GM23338 (cell line): ENCODE measurements at regions not wholly inside any gene's neighbourhood (a gene's known extent, or its start where the extent isn't known, plus 50 kb on each side); places are given as distances from the start of the nearest gene placed in this dataset.

ENCODE experiments used
- ATAC-seq: fragments of 200-7000 bp; cut with Tn5 transposase; 3 replicates; pipeline ENCODE4 v1.9.1; 2020
- DNase-seq: peaks from one replicate; pipeline ENCODE4 v3.0.0-alpha.2; 2015; ENCODE audit warnings: low spot score
- H2AFZ ChIP-seq: fragments of 200-600 bp; sonication (generic); 2 replicates; pipeline ENCODE4 v1.8.0; 2016; ENCODE audit warnings: antibody characterized with exemption, mild to moderate bottlenecking, moderate library complexity
- H3F3A ChIP-seq: fragments of 200-600 bp; sonication (generic); replicated peaks from 2 replicates; pipeline ENCODE4 v1.8.0; 2017; ENCODE audit warnings: antibody characterized with exemption, mixed run types, low read depth
- H3K27ac ChIP-seq: fragments of 200-600 bp; sonication (generic); 2 replicates; pipeline ENCODE4 v1.6.1; 2016; ENCODE audit warnings: low read depth
- H3K27me3 ChIP-seq: fragments of 200-600 bp; sonication (generic); 2 replicates; pipeline ENCODE4 v1.8.0; 2016; ENCODE audit warnings: mild to moderate bottlenecking, mixed run types, moderate library complexity; ENCODE audit not compliant: insufficient read depth
- H3K36me3 ChIP-seq: fragments of 200-600 bp; sonication (generic); 2 replicates; pipeline ENCODE4 v1.8.0; 2016; ENCODE audit warnings: mild to moderate bottlenecking; ENCODE audit not compliant: insufficient read depth
- H3K4me1 ChIP-seq: fragments of 200-600 bp; sonication (generic); 2 replicates; pipeline ENCODE4 v1.8.0; 2016; ENCODE audit warnings: mild to moderate bottlenecking, moderate library complexity; ENCODE audit not compliant: insufficient read depth
- H3K4me2 ChIP-seq: fragments of 200-600 bp; sonication (generic); 2 replicates; pipeline ENCODE4 v1.7.1; 2017; ENCODE audit warnings: mixed run types
- H3K4me3 ChIP-seq: fragments of 200-600 bp; sonication (generic); 2 replicates; pipeline ENCODE4 v1.6.1; 2016; ENCODE audit warnings: mixed run types
- H3K79me2 ChIP-seq: fragments of 200-600 bp; sonication (generic); replicated peaks from 2 replicates; pipeline ENCODE4 v1.8.0; 2017; ENCODE audit warnings: mild to moderate bottlenecking; ENCODE audit not compliant: insufficient read depth
- H3K9me2 ChIP-seq: fragments of 200-600 bp; sonication (generic); 2 replicates; pipeline ENCODE4 v1.8.0; 2017; ENCODE audit not compliant: insufficient read depth
- H4K20me1 ChIP-seq: fragments of 200-600 bp; sonication (generic); replicated peaks from 2 replicates; pipeline ENCODE4 v1.8.0; 2017; ENCODE audit warnings: mild to moderate bottlenecking; ENCODE audit not compliant: insufficient read depth
- H3K27ac Mint-ChIP-seq: 2 replicates; pipeline ENCODE4 v1.8.0; 2020; ENCODE audit warnings: inconsistent platforms, mild to moderate bottlenecking, moderate library complexity, mixed read lengths
- H3K27me3 Mint-ChIP-seq: 3 replicates; pipeline ENCODE4 v1.8.0; 2022; ENCODE audit warnings: low read depth, mild to moderate bottlenecking, moderate library complexity, mixed read lengths, inconsistent platforms; ENCODE audit not compliant: insufficient read depth, poor library complexity
- H3K36me3 Mint-ChIP-seq: 3 replicates; pipeline ENCODE4 v1.8.0; 2021; ENCODE audit warnings: low read depth, mild to moderate bottlenecking, inconsistent platforms, moderate library complexity, mixed read lengths
- H3K4me1 Mint-ChIP-seq: 3 replicates; pipeline ENCODE4 v1.8.0; 2020; ENCODE audit warnings: mild to moderate bottlenecking, inconsistent platforms, mixed read lengths
- H3K4me3 Mint-ChIP-seq: 3 replicates; pipeline ENCODE4 v1.8.0; 2021; ENCODE audit warnings: moderate library complexity, mild to moderate bottlenecking, inconsistent platforms, mixed read lengths
- H3K9me3 Mint-ChIP-seq: 3 replicates; pipeline ENCODE4 v1.8.0; 2020; ENCODE audit warnings: moderate library complexity, mild to moderate bottlenecking, inconsistent platforms, mixed read lengths
- CREB1 ChIP-seq: fragments of 250-450 bp; sonication (Bioruptor Pico); IDR thresholded peaks from 2 replicates; pipeline ENCODE4 v1.5.0; 2020; ENCODE audit warnings: low read depth, mild to moderate bottlenecking, moderate library complexity
- EZH2 ChIP-seq: fragments of 200-600 bp; sonication (generic); IDR thresholded peaks from one replicate; pipeline ENCODE4 v1.8.0; 2017; ENCODE audit warnings: antibody characterized with exemption, mild to moderate bottlenecking, low read depth; ENCODE audit not compliant: unreplicated experiment
- EZH2phosphoT487 ChIP-seq: fragments of 200-600 bp; sonication (generic); IDR thresholded peaks from one replicate; pipeline ENCODE4 v1.8.1; 2018; ENCODE audit warnings: antibody characterized with exemption; ENCODE audit not compliant: unreplicated experiment
- ZNF114 ChIP-seq: fragments of 250-450 bp; sonication (Bioruptor Pico); IDR thresholded peaks from 2 replicates; pipeline ENCODE4 v1.5.0; 2020; ENCODE audit warnings: mild to moderate bottlenecking, moderate library complexity
- TF ChIP-seq, protein P1 (sequence below): IDR thresholded peaks from one replicate; pipeline ENCODE4 v1.6.1; 2018; ENCODE audit warnings: antibody characterized with exemption; ENCODE audit not compliant: unreplicated experiment
- TF ChIP-seq, protein P2 (sequence below): fragments of 250-450 bp; sonication (Bioruptor Pico); IDR thresholded peaks from 2 replicates; pipeline ENCODE4 v1.5.0; 2020; ENCODE audit warnings: mild to moderate bottlenecking, moderate library complexity

DNA sequence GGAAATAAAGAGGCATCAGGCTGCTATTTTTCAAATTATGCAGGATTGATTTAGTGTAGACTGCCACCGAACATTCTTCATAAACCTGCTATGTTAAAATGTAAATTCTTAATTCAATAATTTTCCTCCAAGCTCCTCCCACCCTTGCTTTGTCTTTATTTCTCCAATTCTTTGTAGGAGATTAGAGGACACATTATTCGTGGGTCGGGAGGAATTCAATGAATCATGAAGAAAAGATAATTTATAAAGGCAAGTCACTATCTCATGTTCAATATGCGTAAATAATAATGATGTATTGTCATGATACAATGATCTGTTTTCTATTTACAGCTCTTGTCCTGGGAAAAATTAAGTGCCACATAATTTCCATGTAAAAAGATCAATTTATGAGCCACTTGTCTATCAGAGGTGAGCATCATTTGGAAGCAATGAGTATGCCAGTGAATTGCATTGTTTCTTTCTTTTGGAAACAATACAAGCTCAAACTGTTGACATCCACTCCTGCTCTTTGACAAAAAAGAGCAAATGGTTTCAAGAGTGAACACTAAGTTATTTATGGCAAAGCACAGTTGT, 148.0 kb upstream of the MITF start (continued):
- TF ChIP-seq, protein P1, sequence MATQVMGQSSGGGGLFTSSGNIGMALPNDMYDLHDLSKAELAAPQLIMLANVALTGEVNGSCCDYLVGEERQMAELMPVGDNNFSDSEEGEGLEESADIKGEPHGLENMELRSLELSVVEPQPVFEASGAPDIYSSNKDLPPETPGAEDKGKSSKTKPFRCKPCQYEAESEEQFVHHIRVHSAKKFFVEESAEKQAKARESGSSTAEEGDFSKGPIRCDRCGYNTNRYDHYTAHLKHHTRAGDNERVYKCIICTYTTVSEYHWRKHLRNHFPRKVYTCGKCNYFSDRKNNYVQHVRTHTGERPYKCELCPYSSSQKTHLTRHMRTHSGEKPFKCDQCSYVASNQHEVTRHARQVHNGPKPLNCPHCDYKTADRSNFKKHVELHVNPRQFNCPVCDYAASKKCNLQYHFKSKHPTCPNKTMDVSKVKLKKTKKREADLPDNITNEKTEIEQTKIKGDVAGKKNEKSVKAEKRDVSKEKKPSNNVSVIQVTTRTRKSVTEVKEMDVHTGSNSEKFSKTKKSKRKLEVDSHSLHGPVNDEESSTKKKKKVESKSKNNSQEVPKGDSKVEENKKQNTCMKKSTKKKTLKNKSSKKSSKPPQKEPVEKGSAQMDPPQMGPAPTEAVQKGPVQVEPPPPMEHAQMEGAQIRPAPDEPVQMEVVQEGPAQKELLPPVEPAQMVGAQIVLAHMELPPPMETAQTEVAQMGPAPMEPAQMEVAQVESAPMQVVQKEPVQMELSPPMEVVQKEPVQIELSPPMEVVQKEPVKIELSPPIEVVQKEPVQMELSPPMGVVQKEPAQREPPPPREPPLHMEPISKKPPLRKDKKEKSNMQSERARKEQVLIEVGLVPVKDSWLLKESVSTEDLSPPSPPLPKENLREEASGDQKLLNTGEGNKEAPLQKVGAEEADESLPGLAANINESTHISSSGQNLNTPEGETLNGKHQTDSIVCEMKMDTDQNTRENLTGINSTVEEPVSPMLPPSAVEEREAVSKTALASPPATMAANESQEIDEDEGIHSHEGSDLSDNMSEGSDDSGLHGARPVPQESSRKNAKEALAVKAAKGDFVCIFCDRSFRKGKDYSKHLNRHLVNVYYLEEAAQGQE = no peak

DNA sequence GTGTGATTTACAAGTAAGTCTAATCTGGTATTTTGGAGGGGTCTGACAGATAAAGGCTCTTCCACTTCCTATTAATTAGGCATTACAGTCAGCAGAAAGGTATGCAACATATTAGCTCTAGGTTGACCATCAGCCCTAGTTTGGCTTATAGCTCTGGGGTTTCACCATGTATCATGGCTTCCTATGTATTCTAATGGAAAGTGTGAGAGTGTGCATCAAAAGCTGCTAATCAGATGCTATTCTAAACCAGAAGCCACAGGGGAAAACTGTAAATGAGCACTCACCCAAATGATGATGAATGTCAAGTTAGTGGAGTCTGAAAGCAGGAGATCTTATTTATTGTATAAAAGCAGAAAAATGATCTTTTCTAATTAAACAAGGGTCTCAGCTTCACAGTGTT, 149.2 kb upstream of the MITF start:
- Mint-ChIP-seq H3K27me3 (no peaks in the 10 kb centered on the region), H3K36me3 (no peaks in the 10 kb centered on the region; the same call in 2 of the 3 replicates), H3K4me1 (peaks cover 4% of the 10 kb centered on the region; the same call in 1 of the 3 replicates), H3K27ac (no peak overlapping the region), H3K9me3 (peaks cover 6% of the 10 kb centered on the region; the same call in 1 of the 3 replicates), H3K4me3 (no peak overlapping the region)
- Histone ChIP-seq H3K9me2 (peaks cover 8% of the 10 kb centered on the region; the same call in 1 of the 2 replicates), H3K36me3 (no peaks in the 10 kb centered on the region), H3K4me3 (no peak overlapping the region), H4K20me1 (no peaks in the 10 kb centered on the region), H3K27me3 (no peaks in the 10 kb centered on the region), H2AFZ (no peak overlapping the region), H3F3A (no peaks in the 10 kb centered on the region), H3K27ac (no peak overlapping the region), H3K79me2 (no peaks in the 10 kb centered on the region), H3K4me2 (no peak overlapping the region), H3K4me1 (no peaks in the 10 kb centered on the region)
- ATAC-seq (no peak), DNase-seq (no peak)
- TF ChIP-seq, protein P2, sequence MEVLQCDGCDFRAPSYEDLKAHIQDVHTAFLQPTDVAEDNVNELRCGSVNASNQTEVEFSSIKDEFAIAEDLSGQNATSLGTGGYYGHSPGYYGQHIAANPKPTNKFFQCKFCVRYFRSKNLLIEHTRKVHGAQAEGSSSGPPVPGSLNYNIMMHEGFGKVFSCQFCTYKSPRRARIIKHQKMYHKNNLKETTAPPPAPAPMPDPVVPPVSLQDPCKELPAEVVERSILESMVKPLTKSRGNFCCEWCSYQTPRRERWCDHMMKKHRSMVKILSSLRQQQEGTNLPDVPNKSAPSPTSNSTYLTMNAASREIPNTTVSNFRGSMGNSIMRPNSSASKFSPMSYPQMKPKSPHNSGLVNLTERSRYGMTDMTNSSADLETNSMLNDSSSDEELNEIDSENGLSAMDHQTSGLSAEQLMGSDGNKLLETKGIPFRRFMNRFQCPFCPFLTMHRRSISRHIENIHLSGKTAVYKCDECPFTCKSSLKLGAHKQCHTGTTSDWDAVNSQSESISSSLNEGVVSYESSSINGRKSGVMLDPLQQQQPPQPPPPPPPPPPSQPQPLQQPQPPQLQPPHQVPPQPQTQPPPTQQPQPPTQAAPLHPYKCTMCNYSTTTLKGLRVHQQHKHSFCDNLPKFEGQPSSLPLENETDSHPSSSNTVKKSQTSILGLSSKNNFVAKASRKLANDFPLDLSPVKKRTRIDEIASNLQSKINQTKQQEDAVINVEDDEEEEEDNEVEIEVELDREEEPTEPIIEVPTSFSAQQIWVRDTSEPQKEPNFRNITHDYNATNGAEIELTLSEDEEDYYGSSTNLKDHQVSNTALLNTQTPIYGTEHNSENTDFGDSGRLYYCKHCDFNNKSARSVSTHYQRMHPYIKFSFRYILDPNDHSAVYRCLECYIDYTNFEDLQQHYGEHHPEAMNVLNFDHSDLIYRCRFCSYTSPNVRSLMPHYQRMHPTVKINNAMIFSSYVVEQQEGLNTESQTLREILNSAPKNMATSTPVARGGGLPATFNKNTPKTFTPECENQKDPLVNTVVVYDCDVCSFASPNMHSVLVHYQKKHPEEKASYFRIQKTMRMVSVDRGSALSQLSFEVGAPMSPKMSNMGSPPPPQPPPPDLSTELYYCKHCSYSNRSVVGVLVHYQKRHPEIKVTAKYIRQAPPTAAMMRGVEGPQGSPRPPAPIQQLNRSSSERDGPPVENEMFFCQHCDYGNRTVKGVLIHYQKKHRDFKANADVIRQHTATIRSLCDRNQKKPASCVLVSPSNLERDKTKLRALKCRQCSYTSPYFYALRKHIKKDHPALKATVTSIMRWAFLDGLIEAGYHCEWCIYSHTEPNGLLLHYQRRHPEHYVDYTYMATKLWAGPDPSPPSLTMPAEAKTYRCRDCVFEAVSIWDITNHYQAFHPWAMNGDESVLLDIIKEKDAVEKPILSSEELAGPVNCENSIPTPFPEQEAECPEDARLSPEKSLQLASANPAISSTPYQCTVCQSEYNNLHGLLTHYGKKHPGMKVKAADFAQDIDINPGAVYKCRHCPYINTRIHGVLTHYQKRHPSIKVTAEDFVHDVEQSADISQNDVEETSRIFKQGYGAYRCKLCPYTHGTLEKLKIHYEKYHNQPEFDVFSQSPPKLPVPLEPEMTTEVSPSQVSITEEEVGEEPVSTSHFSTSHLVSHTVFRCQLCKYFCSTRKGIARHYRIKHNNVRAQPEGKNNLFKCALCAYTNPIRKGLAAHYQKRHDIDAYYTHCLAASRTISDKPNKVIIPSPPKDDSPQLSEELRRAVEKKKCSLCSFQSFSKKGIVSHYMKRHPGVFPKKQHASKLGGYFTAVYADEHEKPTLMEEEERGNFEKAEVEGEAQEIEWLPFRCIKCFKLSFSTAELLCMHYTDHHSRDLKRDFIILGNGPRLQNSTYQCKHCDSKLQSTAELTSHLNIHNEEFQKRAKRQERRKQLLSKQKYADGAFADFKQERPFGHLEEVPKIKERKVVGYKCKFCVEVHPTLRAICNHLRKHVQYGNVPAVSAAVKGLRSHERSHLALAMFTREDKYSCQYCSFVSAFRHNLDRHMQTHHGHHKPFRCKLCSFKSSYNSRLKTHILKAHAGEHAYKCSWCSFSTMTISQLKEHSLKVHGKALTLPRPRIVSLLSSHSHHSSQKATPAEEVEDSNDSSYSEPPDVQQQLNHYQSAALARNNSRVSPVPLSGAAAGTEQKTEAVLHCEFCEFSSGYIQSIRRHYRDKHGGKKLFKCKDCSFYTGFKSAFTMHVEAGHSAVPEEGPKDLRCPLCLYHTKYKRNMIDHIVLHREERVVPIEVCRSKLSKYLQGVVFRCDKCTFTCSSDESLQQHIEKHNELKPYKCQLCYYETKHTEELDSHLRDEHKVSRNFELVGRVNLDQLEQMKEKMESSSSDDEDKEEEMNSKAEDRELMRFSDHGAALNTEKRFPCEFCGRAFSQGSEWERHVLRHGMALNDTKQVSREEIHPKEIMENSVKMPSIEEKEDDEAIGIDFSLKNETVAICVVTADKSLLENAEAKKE = no peak
- TF ChIP-seq CREB1 (no peak), ZNF114 (CRISPR knock-in tag) (no peak), EZH2phosphoT487 (no peak), EZH2 (no peak)
